Psoas muscle (tissue), 7 donors: ENCODE measurements at regions not wholly inside any gene's neighbourhood (a gene's known extent, or its start where the extent isn't known, plus 50 kb on each side); places are given as distances from the start of the nearest gene placed in this dataset.

Experiments used
- ATAC-seq, 4 donors: fragments of 200-7000 bp; cut with Tn5 transposase; one replicate each; pipeline ENCODE4 v1.9.1; 2020; ENCODE audit warnings: moderate library complexity in 3 of 4, mild to moderate bottlenecking in 2 of 4
- DNase-seq, 2 donors: peaks; one replicate each; pipeline ENCODE4 v3.0.0-alpha.2; 2020
- H3K27ac ChIP-seq: fragments of 200-600 bp; one replicate; pipeline ENCODE4 v1.8.0; 2022
- H3K27me3 ChIP-seq, 3 donors: fragments of 200-600 bp in 1 of 3; one replicate each; pipeline versions ENCODE4 v1.6.1 to v1.8.0; 2013 to 2022; ENCODE audit warnings: low read length in 2 of 3, mild to moderate bottlenecking in 2 of 3, moderate library complexity in 1 of 3; ENCODE audit not compliant: insufficient read depth in 3 of 3
- H3K36me3 ChIP-seq, 2 donors: fragments of 200-600 bp in 1 of 2; one replicate each; pipeline versions ENCODE4 v1.6.1 to v1.8.0; 2013 to 2022; ENCODE audit warnings: low read depth in 1 of 2, mild to moderate bottlenecking in 1 of 2, moderate library complexity in 1 of 2; ENCODE audit not compliant: insufficient read depth in 1 of 2
- H3K4me1 ChIP-seq: fragments of 200-600 bp; one replicate; pipeline ENCODE4 v1.8.0; 2022
- H3K4me3 ChIP-seq: fragments of 200-600 bp; one replicate; pipeline ENCODE4 v1.8.0; 2022; ENCODE audit warnings: mild to moderate bottlenecking
- H3K9me3 ChIP-seq: fragments of 200-600 bp; one replicate; pipeline ENCODE4 v1.8.0; 2022
- WGBS, 3 donors: extraction: QIAGEN DNeasy Blood & Tissue Kit; methylation state at CpG; one replicate each; pipeline versions ENCODE4 v1.1.6 to v1.1.7; 2013; 5-methylcytosine and 5-hydroxymethylcytosine counted together
- intact Hi-C, 2 donors: fragments of 100-400 bp; cut with DNase I; formaldehyde crosslinking; loops; one replicate each; pipeline versions ENCODE4 v1.11.0 to v1.14.2; 2022
- TF ChIP-seq, protein P1 (sequence below): fragments of 200-600 bp; IDR thresholded peaks from one replicate; pipeline ENCODE4 v1.8.0; 2022; ENCODE audit warnings: antibody characterized with exemption
- donor health status: healthy with polysubstance abuse.
- donor health status: DM: no; HTN: no; CAD: no; lungs with moderate emphysema.
- donor health status: Bipolar disorder and iron deficiency.
- donor health status: healthy.
- donor health status: DM: yes; HTN: yes; CAD: no.
- donor health status: DM: no; HTN: no; CAD: no.
- donor health status: DM: yes; HTN: yes; CAD: no.

DNA sequence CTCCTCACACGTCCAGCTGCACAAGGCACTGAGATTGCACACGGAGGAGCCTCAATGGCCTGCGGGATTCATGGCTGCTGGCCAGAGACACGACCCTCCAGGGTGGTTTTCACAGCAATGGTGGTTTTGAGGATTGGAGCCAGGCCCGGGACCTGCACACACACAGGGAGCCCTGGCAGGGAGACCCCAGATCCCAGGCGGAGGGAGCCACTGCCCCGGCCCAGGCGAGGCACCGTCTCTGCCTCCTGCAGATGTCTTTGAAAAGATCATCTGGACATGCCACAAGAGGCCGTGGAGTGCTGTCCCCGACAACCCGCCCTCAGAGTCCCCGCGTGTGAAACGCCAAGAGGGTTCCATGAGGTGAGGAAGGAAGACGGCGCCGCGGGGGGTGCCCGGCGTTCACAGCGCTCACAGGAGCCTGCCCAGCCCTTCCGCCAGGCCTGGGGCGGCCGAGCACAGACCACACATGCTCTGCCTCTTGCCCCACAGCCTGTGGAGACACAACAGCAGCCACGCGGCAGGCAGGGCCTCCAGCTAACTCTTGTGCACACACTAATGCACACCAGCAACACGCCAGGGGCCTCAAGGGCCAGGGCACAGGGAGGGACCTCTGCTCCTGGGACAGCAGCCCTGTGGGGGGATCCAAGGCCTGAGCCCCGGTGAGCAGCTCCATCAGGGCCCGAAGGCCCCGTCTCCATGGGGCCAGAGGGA is 72.8 kb upstream of the CTDP1 start:
- H3K27me3 ChIP-seq: peaks cover 0 to 13% (median 8%) of the 10 kb centered on the region in 3 donors
- DNase-seq: peak in 1 of 2 donors; percentile 45
- intact Hi-C loops: no loop called here
- TF ChIP-seq, protein P1, sequence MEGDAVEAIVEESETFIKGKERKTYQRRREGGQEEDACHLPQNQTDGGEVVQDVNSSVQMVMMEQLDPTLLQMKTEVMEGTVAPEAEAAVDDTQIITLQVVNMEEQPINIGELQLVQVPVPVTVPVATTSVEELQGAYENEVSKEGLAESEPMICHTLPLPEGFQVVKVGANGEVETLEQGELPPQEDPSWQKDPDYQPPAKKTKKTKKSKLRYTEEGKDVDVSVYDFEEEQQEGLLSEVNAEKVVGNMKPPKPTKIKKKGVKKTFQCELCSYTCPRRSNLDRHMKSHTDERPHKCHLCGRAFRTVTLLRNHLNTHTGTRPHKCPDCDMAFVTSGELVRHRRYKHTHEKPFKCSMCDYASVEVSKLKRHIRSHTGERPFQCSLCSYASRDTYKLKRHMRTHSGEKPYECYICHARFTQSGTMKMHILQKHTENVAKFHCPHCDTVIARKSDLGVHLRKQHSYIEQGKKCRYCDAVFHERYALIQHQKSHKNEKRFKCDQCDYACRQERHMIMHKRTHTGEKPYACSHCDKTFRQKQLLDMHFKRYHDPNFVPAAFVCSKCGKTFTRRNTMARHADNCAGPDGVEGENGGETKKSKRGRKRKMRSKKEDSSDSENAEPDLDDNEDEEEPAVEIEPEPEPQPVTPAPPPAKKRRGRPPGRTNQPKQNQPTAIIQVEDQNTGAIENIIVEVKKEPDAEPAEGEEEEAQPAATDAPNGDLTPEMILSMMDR: no peak
- no peaks in the 10 kb centered on the region for H3K9me3 ChIP-seq
- no peaks in the 10 kb centered on the region for H3K4me1 ChIP-seq
- H3K36me3 ChIP-seq: no peaks in the 10 kb centered on the region
- no peak overlapping the region for H3K4me3 ChIP-seq
- H3K27ac ChIP-seq: no peak overlapping the region
- no peak for ATAC-seq
- 84 to 88% (median 87%) methylated on average over 27 to 31 of the region's 31 CpGs for WGBS, 3 donors

DNA sequence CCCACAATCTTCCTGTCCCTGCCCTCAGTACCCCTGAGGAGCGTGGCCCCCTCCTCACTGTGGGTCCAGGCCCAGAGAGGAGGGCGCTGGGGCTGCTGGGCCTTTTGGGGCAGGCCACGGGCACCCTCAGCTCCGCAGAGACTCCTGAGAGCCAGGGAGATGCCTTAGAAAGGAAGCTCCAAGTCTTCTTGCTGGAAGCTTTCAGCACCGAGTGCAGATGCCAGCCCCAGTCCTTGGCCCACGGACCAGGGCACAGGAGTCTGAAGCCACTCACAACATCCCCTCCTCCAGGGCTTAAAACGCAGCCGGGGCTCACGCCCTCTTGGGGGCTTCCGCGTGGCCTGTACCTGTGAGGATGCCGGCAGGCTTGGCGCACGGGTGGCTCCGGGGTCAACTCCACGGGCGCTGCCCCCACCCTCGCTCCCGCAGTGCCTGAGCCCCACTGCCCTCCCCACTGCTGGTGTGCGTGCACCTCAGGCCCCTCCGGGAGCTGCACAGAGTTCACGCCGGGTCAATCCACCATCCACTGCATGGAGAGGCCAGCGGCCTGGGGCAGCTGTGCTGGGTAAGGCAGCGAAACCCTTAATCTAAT is 72.1 kb upstream of the CTDP1 start:
- peaks cover 0 to 13% (median 8%) of the 10 kb centered on the region in 3 donors for H3K27me3 ChIP-seq
- H3K4me1 ChIP-seq: no peaks in the 10 kb centered on the region
- no peaks in the 10 kb centered on the region for H3K36me3 ChIP-seq
- no peaks in the 10 kb centered on the region for H3K9me3 ChIP-seq
- no peak overlapping the region for H3K27ac ChIP-seq
- H3K4me3 ChIP-seq: no peak overlapping the region
- DNase-seq (peak in 1 of 2 donors; percentile 38), ATAC-seq (no peak)
- WGBS, 3 donors: 66 to 85% (median 70%) methylated on average over 24 to 25 of the region's 25 CpGs
- intact Hi-C loops: no loop called here
- TF ChIP-seq, protein P1: no peak

DNA sequence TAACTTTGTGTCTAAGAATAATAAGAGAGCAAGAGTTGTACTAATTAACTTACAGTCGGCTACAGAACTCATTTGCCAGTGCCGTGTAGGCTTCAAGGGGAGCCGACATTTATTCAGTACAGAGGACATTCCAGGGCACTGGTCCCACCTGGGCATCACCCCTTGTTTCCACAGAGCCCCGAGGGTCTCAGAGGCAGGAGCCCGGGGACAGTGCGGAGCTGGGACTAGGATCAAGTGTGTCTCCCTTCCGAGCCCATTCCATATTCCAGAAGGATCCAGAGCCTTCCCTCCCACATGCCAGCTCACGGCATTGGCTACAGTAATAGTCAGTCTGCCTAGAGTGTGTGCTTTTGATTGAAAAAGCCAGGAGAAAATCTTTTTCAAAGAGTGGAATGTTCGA is 71.5 kb upstream of the CTDP1 start:
- TF ChIP-seq, protein P1: no peak
- no peaks in the 10 kb centered on the region for H3K4me1 ChIP-seq
- WGBS, 3 donors: 50 to 57% (median 52%) methylated on average over 9 of the region's 9 CpGs
- H3K4me3 ChIP-seq: no peak overlapping the region
- H3K36me3 ChIP-seq: no peaks in the 10 kb centered on the region
- intact Hi-C loops: no loop called here
- no peak overlapping the region for H3K27ac ChIP-seq
- DNase-seq (peak in 1 of 2 donors; percentile 19), ATAC-seq (no peak)
- H3K9me3 ChIP-seq: no peaks in the 10 kb centered on the region
- peaks cover 0 to 13% (median 8%) of the 10 kb centered on the region in 3 donors for H3K27me3 ChIP-seq

DNA sequence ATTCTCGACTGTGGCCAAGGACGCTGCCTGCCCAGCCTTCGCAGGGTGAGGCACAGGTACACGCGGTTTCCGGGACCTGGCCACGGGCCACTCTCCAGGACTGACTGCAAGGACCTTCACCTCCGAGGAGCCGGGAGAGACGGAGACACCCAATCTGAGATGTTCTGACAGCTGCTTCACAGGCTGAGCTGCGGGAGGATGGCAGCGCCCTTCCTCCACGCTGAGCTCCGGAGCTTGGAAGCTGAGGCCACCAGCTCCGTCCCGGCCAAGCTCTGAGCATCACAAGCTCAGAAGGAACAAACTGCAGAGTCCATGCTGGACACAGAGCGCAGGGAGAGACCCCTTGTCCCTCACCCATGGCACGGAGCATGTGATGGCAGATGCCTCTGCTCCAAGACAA is 71.1 kb upstream of the CTDP1 start:
- 39 to 57% (median 48%) methylated on average over 18 of the region's 18 CpGs for WGBS, 3 donors
- DNase-seq (peak in 1 of 2 donors; percentile 47), ATAC-seq (no peak)
- H3K9me3 ChIP-seq: no peaks in the 10 kb centered on the region
- intact Hi-C loops: no loop called here
- H3K27ac ChIP-seq: no peak overlapping the region
- no peaks in the 10 kb centered on the region for H3K36me3 ChIP-seq
- H3K27me3 ChIP-seq: peaks cover 0 to 13% (median 8%) of the 10 kb centered on the region in 3 donors
- no peak overlapping the region for H3K4me3 ChIP-seq
- H3K4me1 ChIP-seq: no peaks in the 10 kb centered on the region
- TF ChIP-seq, protein P1: no peak
